Activated CD4-positive, alpha-beta T cell treated with anti-CD3 and anti-CD28 coated beads for 36 hours (primary cell): ENCODE measurements at regions not wholly inside any gene's neighbourhood (a gene's known extent, or its start where the extent isn't known, plus 50 kb on each side); places are given as distances from the start of the nearest gene placed in this dataset.

Experiments used
- ATAC-seq: fragments of 200-7000 bp; cut with Tn5 transposase; one replicate; pipeline ENCODE4 v1.10.0; 2021; ENCODE audit warnings: mild to moderate bottlenecking, moderate library complexity
- CTCF ChIA-PET: fragments of 350-600 bp; sonication (Branson Sonifier 250); formaldehyde crosslinking; loops from one replicate; lab custom pipeline; 2021; ENCODE audit warnings: antibody characterized with exemption; lab: Charles Lee
- POLR2A ChIA-PET: fragments of 350-600 bp; sonication (Branson Sonifier 250); formaldehyde crosslinking; loops from one replicate; lab custom pipeline; 2021; ENCODE audit warnings: antibody characterized with exemption, inconsistent platforms; lab: Charles Lee
- DNase-seq: peaks from one replicate; pipeline ENCODE4 v3.0.0-alpha.2; 2020
- H3K27ac Mint-ChIP-seq: one replicate; pipeline ENCODE4 v1.8.0; 2021; ENCODE audit warnings: mixed read lengths
- H3K27me3 Mint-ChIP-seq: one replicate; pipeline ENCODE4 v1.8.0; 2021; ENCODE audit warnings: mixed read lengths
- H3K36me3 Mint-ChIP-seq: one replicate; pipeline ENCODE4 v1.8.0; 2021; ENCODE audit warnings: low read depth, mixed read lengths
- H3K4me1 Mint-ChIP-seq: one replicate; pipeline ENCODE4 v1.8.0; 2021; ENCODE audit warnings: mixed read lengths
- H3K4me3 Mint-ChIP-seq: one replicate; pipeline ENCODE4 v1.8.0; 2021; ENCODE audit warnings: mild to moderate bottlenecking, moderate library complexity, mixed read lengths
- H3K9me3 Mint-ChIP-seq: one replicate; pipeline ENCODE4 v1.8.0; 2021; ENCODE audit warnings: low read depth, mixed read lengths
- intact Hi-C, 2 experiments: fragments of 100-400 bp; cut with DNase I in 1 of 2; cut with micrococcal nuclease in 1 of 2; formaldehyde crosslinking; loops; one replicate each; pipeline versions ENCODE4 v1.14.2 to v1.15.1; 2022 to 2024; cut with DNase I, micrococcal nuclease

GRCh38 chr10:118173296-118173695, 126.6 kb upstream of the RAB11FIP2 start:
- ChIA-PET POLR2A (no interaction called here), CTCF (no interaction called here)
- H3K27me3 Mint-ChIP-seq: peaks cover 22% of the 10 kb centered on the region
- no peak for DNase-seq
- no peak overlapping the region for H3K4me3 Mint-ChIP-seq
- no peak for ATAC-seq
- H3K9me3 Mint-ChIP-seq: no peaks in the 10 kb centered on the region
- intact Hi-C loops: no loop called here
- H3K4me1 Mint-ChIP-seq: no peaks in the 10 kb centered on the region
- H3K36me3 Mint-ChIP-seq: no peaks in the 10 kb centered on the region
- H3K27ac Mint-ChIP-seq: no peak overlapping the region

DNA sequence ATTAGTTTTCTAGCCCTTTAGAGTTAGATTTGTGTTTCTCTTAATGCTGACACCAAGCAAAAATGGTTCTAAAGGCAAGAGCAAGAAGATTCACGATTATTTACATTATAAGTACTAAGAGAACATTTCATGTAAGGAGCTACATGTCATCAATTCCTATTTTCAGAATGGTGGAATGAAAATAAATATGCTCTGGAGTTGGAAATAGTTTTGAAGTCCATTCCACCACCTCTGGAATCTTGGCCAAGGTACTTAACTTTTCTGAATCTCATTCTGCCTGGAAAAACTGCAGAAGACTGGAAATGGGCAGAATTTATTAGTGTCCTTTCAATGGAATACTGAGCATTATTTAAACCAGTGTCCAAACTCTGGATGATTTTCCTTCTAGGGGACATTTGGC, 125.1 kb upstream of the RAB11FIP2 start:
- H3K4me1 Mint-ChIP-seq: no peaks in the 10 kb centered on the region
- H3K9me3 Mint-ChIP-seq: no peaks in the 10 kb centered on the region
- no peak overlapping the region for H3K27ac Mint-ChIP-seq
- POLR2A ChIA-PET: no interaction called here
- ATAC-seq (no peak), DNase-seq (no peak)
- H3K27me3 Mint-ChIP-seq: peaks cover 27% of the 10 kb centered on the region
- H3K4me3 Mint-ChIP-seq: no peak overlapping the region
- H3K36me3 Mint-ChIP-seq: no peaks in the 10 kb centered on the region
- intact Hi-C loops: no loop called here
- CTCF ChIA-PET: no interaction called here

- CTCF ChIA-PET: interaction anchor here (0.6 kb wide), 1 partner anchor 490 kb away, joined by 3 read pairs; no protein-coding TSS in a partner anchor
- Mint-ChIP-seq H3K27me3 (peaks cover 15% of the 10 kb centered on the region), H3K27ac (no peak overlapping the region), H3K4me1 (no peaks in the 10 kb centered on the region), H3K4me3 (no peak overlapping the region), H3K36me3 (no peaks in the 10 kb centered on the region), H3K9me3 (no peaks in the 10 kb centered on the region)
- no peak for ATAC-seq
- intact Hi-C loops: no loop called here
- POLR2A ChIA-PET: no interaction called here
- no peak for DNase-seq
These were observed 120.4 kb upstream of the RAB11FIP2 start for GRCh38 chr10:118167056-118167700.

DNA sequence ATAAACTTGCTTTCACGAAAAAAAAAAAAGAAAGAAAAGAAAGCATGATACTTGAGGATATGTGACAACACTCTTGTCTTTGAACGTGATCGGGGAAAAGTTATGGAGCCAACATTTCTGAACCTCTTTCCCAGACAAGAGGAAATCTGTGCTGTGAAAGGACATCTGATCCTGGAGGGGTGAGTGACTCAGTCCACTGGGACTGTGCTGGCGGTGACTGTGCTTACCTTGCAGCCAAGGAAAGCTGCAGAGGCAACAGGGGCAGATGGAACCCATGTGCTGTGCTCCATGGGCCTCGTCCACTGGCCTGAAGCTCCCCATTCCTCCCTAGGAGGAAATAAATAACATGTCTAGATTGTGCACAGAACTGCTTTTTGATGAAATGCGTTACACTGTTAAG, 116.5 kb upstream of the RAB11FIP2 start:
- ChIA-PET CTCF (no interaction called here), POLR2A (no interaction called here)
- H3K4me3 Mint-ChIP-seq: no peak overlapping the region
- DNase-seq: no peak
- H3K27me3 Mint-ChIP-seq: peaks cover 9% of the 10 kb centered on the region
- no peaks in the 10 kb centered on the region for H3K4me1 Mint-ChIP-seq
- intact Hi-C loops: no loop called here
- H3K27ac Mint-ChIP-seq: no peak overlapping the region
- no peaks in the 10 kb centered on the region for H3K36me3 Mint-ChIP-seq
- H3K9me3 Mint-ChIP-seq: no peaks in the 10 kb centered on the region
- no peak for ATAC-seq

DNA sequence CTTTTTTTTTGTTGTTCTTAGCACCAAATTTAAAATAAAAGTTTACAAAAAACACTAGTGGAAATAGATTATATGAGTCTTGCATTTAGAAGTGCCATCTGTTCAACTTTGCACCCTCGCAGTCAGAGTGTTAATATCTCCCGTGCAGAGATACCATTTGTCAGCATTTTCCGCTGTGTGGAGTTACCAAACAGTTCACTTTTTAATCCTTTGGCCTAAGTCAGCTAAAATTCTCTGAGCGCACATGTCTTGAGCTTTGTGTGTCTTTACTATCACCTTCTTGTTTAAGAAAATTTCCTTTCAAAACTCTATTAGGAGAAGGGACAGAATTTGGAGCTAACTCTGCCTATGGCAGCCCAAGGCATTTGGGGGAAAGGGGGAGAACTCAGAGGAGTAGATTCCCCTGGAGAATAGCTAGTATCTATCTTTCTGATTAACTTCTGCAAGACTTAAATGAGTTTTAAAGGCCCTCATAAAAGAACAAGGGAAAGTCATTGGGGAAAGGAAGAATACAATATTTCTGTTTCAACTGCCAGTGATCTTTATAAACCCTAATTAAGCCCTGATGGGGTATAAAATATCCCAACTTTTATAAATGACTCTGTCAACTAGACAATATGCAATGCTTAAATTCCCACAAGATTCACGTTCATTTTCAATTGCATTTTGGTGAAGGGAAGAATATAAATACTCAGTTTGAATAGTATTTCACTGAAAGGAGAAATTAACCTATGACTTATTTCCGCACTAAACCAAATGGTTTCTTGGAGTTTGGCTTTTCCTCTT, 114.9 kb upstream of the RAB11FIP2 start:
- Mint-ChIP-seq H3K36me3 (no peaks in the 10 kb centered on the region), H3K4me3 (no peak overlapping the region), H3K27ac (no peak overlapping the region), H3K4me1 (no peaks in the 10 kb centered on the region), H3K27me3 (peaks cover 4% of the 10 kb centered on the region), H3K9me3 (no peaks in the 10 kb centered on the region)
- ATAC-seq (no peak), DNase-seq (no peak)
- CTCF ChIA-PET: no interaction called here
- POLR2A ChIA-PET: no interaction called here
- intact Hi-C loops: no loop called here

DNA sequence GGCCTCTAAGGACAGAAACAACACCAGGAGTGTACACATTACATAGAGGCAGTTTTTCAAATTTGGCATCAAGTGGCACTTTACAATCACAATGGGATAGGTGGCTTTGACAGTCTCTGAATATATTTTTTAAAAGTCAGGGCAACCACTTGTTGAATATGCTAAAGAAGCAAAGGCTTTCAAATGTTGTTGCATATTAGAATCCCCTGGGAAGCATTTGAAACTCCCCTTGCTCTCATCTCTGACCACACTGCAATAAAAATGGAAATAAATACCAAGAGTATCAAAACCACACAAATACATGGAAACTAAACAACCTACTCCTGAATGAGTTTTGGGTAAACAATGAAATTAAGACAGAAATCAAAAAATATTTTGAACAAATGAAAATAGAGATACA, 106.5 kb upstream of the RAB11FIP2 start:
- Mint-ChIP-seq H3K27ac (no peak overlapping the region), H3K9me3 (peaks cover 4% of the 10 kb centered on the region), H3K36me3 (no peaks in the 10 kb centered on the region), H3K4me1 (no peaks in the 10 kb centered on the region), H3K27me3 (peaks cover 14% of the 10 kb centered on the region), H3K4me3 (no peak overlapping the region)
- DNase-seq (no peak), ATAC-seq (no peak)
- ChIA-PET CTCF (no interaction called here), POLR2A (no interaction called here)
- intact Hi-C loops: no loop called here

DNA sequence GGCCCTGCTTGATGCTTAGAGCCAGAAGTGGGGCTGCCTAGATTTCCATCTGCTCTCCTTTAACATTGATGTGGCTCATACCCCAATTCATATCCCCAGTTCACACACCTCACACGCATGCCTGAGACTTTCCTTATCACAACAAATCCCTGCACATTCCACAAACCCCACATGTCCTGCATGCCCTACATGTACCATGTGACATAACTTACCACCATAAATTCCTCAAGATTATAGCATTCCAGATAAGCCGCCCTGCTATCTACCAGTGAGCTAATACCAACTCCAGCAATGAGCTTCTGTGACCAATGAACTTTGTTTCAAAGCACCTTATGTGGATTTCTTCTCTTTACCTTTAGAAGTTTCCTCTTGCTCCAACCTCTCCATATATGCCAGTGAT, 104.7 kb upstream of the RAB11FIP2 start:
- intact Hi-C loops: no loop called here
- Mint-ChIP-seq H3K36me3 (no peaks in the 10 kb centered on the region), H3K27ac (no peak overlapping the region), H3K27me3 (peaks cover 14% of the 10 kb centered on the region), H3K4me3 (no peak overlapping the region), H3K4me1 (no peaks in the 10 kb centered on the region), H3K9me3 (peaks cover 4% of the 10 kb centered on the region)
- ChIA-PET POLR2A (no interaction called here), CTCF (no interaction called here)
- ATAC-seq (no peak), DNase-seq (no peak)

GRCh38 chr10:118148247-118148646, 101.5 kb upstream of the RAB11FIP2 start:
- peaks cover 15% of the 10 kb centered on the region for H3K27me3 Mint-ChIP-seq
- H3K4me3 Mint-ChIP-seq: no peak overlapping the region
- ChIA-PET POLR2A (no interaction called here), CTCF (no interaction called here)
- no peak for ATAC-seq
- no peaks in the 10 kb centered on the region for H3K9me3 Mint-ChIP-seq
- DNase-seq: no peak
- intact Hi-C loops: no loop called here
- H3K4me1 Mint-ChIP-seq: no peaks in the 10 kb centered on the region
- no peak overlapping the region for H3K27ac Mint-ChIP-seq
- no peaks in the 10 kb centered on the region for H3K36me3 Mint-ChIP-seq

GRCh38 chr10:118145256-118145655, 98.5 kb upstream of the RAB11FIP2 start:
- no peaks in the 10 kb centered on the region for H3K4me1 Mint-ChIP-seq
- no peaks in the 10 kb centered on the region for H3K36me3 Mint-ChIP-seq
- no peak overlapping the region for H3K4me3 Mint-ChIP-seq
- POLR2A ChIA-PET: no interaction called here
- H3K27me3 Mint-ChIP-seq: peaks cover 19% of the 10 kb centered on the region
- no peak overlapping the region for H3K27ac Mint-ChIP-seq
- CTCF ChIA-PET: no interaction called here
- intact Hi-C loops: no loop called here
- DNase-seq: no peak
- H3K9me3 Mint-ChIP-seq: no peaks in the 10 kb centered on the region
- ATAC-seq: no peak

DNA sequence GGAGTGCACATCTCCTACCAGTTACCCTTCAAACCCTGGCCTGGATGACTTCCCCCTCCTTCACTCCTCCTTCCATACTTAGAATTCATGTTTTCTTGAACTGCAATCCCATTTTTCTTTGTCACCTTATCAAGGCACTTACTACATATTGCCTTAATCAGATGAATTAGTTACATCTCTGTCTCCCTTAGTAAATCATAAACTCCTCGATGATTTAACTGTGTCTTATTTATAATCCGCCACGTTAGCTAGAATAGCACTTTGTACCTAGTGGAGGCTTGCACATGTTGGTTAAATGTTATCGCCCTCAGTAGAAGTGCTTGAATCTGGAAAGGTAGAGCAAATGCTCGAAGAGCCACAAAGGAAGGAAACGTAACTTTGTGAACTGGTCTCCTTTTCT, 94.7 kb upstream of the RAB11FIP2 start:
- POLR2A ChIA-PET: no interaction called here
- Mint-ChIP-seq H3K4me1 (no peaks in the 10 kb centered on the region), H3K4me3 (no peak overlapping the region), H3K27ac (no peak overlapping the region), H3K9me3 (no peaks in the 10 kb centered on the region), H3K36me3 (no peaks in the 10 kb centered on the region), H3K27me3 (peaks cover 20% of the 10 kb centered on the region)
- CTCF ChIA-PET: no interaction called here
- no peak for DNase-seq
- ATAC-seq: no peak
- intact Hi-C loops: no loop called here

GRCh38 chr10:118139321-118139720, 92.6 kb upstream of the RAB11FIP2 start:
- Mint-ChIP-seq H3K27ac (no peak overlapping the region), H3K9me3 (peaks cover 2% of the 10 kb centered on the region), H3K36me3 (no peaks in the 10 kb centered on the region), H3K4me1 (no peaks in the 10 kb centered on the region), H3K27me3 (peaks cover 15% of the 10 kb centered on the region), H3K4me3 (no peak overlapping the region)
- CTCF ChIA-PET: no interaction called here
- DNase-seq: no peak
- no peak for ATAC-seq
- POLR2A ChIA-PET: no interaction called here
- intact Hi-C loops: no loop called here

DNA sequence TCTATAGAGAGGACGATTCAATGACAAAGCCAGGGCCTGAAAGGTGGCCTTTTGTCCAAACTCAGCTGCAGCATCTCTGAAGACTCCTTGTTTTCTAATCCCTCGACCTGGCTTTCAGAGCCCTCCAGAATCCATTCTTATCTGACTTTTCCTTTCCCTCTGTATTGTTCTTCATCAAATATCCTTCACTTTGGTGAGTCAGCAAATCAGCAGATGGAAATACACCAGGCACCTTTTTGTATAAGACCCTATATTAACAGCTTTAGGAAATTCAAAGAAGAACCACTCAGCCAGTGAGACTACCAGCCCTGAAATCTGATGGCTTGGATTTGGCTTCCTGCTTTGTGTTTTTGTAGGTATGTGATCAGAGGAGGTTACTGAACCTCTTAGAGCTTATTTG, 81.9 kb upstream of the RAB11FIP2 start:
- Mint-ChIP-seq H3K27ac (no peak overlapping the region), H3K27me3 (peaks cover 23% of the 10 kb centered on the region), H3K4me1 (no peaks in the 10 kb centered on the region), H3K36me3 (no peaks in the 10 kb centered on the region), H3K4me3 (no peak overlapping the region), H3K9me3 (peaks cover 5% of the 10 kb centered on the region)
- intact Hi-C loops: no loop called here
- CTCF ChIA-PET: no interaction called here
- DNase-seq: no peak
- ATAC-seq: no peak
- POLR2A ChIA-PET: no interaction called here
